ENCODE measurements at regions not wholly inside any gene's neighbourhood (a gene's known extent, or its start where the extent isn't known, plus 50 kb on each side); places are given as distances from the start of the nearest gene placed in this dataset.
A peak's percentile ranks its signal among the peaks of the same experiment; 100 is the strongest.

GRCh38 chr4:153148791-153149190, 55.5 kb upstream of the TRIM2 start:
- no peaks in the 10 kb centered on the region for H3K9me3 ChIP-seq (ENCODE audit: control insufficient read depth, insufficient read depth, low read length)
- ChIA-PET POLR2A (no interaction called here), CTCF (interaction anchor here (0.9 to 1.6 kb wide), 2 partner anchors 21 to 495 kb away, joined by 3 to 5 read pairs; no protein-coding TSS in a partner anchor)
- DNase-seq (ENCODE audit: low read depth, low spot score): no peak
- no peak for TF ChIP-seq CTCF (IDR thresholded peaks at IDR 0.05; ENCODE audit: low read depth, low read length)
- no peak overlapping the region for H3K4me3 ChIP-seq (ENCODE audit: low read depth, low read length)
- H3K27me3 ChIP-seq (ENCODE audit: control insufficient read depth, insufficient read depth, low read length): peaks cover 4% of the 10 kb centered on the region
- H3K27ac ChIP-seq (ENCODE audit: low read depth, low read length): no peak overlapping the region

GRCh38 chr4:153151535-153152455, 52.4 kb upstream of the TRIM2 start:
- ChIA-PET POLR2A (no interaction called here), CTCF (interaction anchor here (1.4 to 1.6 kb wide), 2 partner anchors 9 kb away, joined by 11 read pairs; no protein-coding TSS in a partner anchor)
- no peak overlapping the region for H3K4me3 ChIP-seq (ENCODE audit: low read depth, low read length)
- H3K27me3 ChIP-seq (ENCODE audit: control insufficient read depth, insufficient read depth, low read length): peaks cover 11% of the 10 kb centered on the region
- no peak for TF ChIP-seq CTCF (IDR thresholded peaks at IDR 0.05; ENCODE audit: low read depth, low read length)
- DNase-seq (ENCODE audit: low read depth, low spot score): no peak
- no peaks in the 10 kb centered on the region for H3K9me3 ChIP-seq (ENCODE audit: control insufficient read depth, insufficient read depth, low read length)
- H3K27ac ChIP-seq (ENCODE audit: low read depth, low read length): no peak overlapping the region

- Histone ChIP-seq H3K9me3 (ENCODE audit: control insufficient read depth, insufficient read depth, low read length) (no peaks in the 10 kb centered on the region), H3K27me3 (ENCODE audit: control insufficient read depth, insufficient read depth, low read length) (peaks cover 15% of the 10 kb centered on the region), H3K27ac (ENCODE audit: low read depth, low read length) (no peak overlapping the region), H3K4me3 (ENCODE audit: low read depth, low read length) (peak overlapping the region; percentile 66)
- ChIA-PET POLR2A (no interaction called here), CTCF (interaction anchor here (1.6 kb wide), 1 partner anchor 10 kb away, joined by 11 read pairs; no protein-coding TSS in a partner anchor)
- TF ChIP-seq CTCF (IDR thresholded peaks at IDR 0.05; ENCODE audit: low read depth, low read length): no peak
- no peak for DNase-seq (ENCODE audit: low read depth, low spot score)
Measured at GRCh38 chr4:153152501-153153338, 51.5 kb upstream of the TRIM2 start.

GRCh38 chr4:153153339-153153871, 50.8 kb upstream of the TRIM2 start:
- ChIA-PET POLR2A (no interaction called here), CTCF (interaction anchor here (1.6 kb wide), 1 partner anchor 11 kb away, joined by 11 read pairs; no protein-coding TSS in a partner anchor)
- peak overlapping the region; percentile 66 for H3K4me3 ChIP-seq (ENCODE audit: low read depth, low read length)
- TF ChIP-seq CTCF (IDR thresholded peaks at IDR 0.05; ENCODE audit: low read depth, low read length): no peak; the same call in 1 of the 2 replicates
- no peak for DNase-seq (ENCODE audit: low read depth, low spot score)
- peaks cover 18% of the 10 kb centered on the region for H3K27me3 ChIP-seq (ENCODE audit: control insufficient read depth, insufficient read depth, low read length)
- H3K9me3 ChIP-seq (ENCODE audit: control insufficient read depth, insufficient read depth, low read length): no peaks in the 10 kb centered on the region
- no peak overlapping the region for H3K27ac ChIP-seq (ENCODE audit: low read depth, low read length)
